HG02763 (cell line): ENCODE measurements at regions not wholly inside any gene's neighbourhood (a gene's known extent, or its start where the extent isn't known, plus 50 kb on each side); places are given as distances from the start of the nearest gene placed in this dataset.

ENCODE experiments used
- ATAC-seq: cut with Tn5 transposase; IDR thresholded peaks from one replicate; pipeline ENCODE4 v1.9.1; 2021; ENCODE audit warnings: mild to moderate bottlenecking, moderate library complexity; ENCODE audit not compliant: unreplicated experiment

DNA sequence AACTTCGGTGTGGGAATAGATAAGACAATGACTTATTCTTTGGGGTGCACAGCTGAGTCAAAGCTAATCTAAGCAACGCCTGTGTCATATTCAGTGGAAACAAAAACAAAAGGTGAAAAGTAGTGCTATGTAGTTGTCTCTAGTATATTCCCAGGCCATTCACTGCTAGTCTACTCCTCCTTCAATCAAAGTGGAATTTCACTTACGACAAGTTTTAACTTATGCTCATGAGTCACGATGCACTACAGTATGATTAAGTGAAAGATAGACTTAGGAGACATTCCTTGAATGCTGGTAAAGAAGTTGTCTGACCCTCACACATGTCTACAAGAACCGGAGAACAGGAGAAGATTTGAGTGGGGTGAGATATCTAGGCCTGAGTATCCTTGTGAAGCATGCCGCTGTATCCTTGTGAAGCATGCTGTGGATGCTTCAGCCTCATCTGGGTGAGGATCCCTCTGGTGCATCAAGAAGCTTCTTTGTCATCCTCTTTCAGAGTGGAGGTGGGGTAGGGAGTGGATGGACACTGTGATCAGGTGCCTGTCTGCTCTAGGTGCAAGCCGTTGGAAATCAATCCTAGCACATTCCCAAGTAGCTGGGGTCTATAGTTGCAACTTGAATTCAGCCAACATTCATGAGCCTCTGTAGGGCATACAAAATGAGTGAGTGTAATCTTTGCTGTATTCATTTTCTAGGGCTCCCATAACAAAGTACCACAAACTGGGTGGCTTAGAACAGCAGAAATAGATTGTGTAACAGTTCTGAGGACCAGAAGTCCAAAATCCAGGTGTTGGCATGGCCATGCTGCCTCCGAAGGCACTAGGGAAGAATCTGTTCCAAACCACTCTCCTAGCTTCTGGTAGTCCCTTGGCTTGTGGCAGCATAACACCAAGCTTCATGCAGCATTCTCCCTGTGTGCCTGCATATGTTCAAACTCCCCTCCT lies 173.5 kb upstream of the FN1 start:
- no peak for ATAC-seq

DNA sequence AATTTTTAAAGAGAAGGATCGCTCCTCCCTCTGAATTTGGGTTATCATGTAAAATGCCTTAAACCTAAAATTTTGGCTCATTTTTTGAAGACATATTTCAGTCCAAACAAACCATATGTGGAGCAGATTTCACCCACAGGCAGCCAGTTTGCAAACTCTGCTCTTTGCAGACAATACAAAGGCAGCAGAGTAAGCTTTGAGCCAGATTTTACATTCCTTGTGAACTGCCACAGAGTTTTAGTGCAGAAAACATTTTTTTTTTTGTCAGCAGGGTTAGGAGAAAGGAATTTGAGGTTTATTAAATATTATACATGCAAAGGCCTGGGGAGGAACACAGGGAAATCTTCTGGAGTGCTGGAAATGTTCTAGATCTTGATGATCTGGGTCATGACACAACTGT lies 171.9 kb upstream of the FN1 start:
- no peak for ATAC-seq

DNA sequence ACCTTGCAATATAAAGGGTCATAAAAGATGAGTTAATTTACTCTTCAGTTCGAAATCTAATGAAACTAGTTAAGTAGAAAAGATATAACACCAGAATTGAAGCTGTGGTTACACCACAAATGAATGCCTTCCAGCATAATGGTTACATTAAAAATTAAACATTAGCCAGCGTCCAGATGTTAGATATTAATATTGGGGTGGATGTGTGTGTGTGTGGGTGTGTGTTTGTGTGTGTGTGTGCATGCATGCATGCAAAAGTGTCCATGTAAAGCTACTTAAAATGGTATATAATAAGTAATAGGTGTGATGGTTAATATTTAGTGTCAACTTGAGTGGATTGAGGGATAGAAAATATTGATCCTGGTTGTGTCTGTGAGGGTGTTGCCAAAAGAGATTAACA lies 170.4 kb upstream of the FN1 start:
- ATAC-seq: no peak

DNA sequence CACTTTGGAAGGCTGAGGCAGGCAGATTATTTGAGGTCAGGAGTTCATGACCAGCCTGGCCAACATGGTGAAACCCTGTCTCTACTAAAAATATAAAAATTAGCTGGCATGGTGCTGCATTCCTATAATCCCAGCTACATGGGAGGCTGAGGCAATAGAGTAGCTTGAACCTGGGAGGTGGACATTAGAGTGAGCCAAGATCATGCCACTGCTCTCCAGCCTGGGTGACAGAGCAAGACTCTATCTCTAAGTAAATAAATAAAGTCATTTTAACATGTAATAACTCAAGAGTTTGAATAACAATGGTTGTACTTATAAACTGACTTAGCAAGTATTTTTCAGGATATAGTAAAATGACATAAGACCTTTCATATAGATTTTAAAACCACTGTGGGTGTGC lies 169.3 kb upstream of the FN1 start:
- ATAC-seq: no peak

DNA sequence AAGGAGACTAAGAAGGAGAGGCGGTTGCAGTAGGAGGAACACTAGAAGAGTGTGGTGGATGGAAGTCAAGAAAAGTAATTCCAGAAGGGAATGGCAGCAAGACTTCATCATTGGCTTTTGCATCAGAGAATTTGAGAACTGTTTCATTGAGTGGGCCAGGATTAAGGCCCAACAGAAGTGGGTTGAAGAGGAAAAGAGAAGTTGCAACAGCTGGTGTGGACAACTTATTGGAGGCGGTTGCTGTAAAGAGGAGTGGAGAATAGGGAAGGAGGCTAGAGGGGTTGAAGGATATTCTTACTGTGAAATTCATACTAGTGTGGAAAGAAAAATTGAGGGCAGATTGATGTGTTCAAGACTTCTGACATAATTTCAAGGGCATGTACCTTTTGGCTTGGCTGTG lies 168.7 kb upstream of the FN1 start:
- ATAC-seq: no peak

DNA sequence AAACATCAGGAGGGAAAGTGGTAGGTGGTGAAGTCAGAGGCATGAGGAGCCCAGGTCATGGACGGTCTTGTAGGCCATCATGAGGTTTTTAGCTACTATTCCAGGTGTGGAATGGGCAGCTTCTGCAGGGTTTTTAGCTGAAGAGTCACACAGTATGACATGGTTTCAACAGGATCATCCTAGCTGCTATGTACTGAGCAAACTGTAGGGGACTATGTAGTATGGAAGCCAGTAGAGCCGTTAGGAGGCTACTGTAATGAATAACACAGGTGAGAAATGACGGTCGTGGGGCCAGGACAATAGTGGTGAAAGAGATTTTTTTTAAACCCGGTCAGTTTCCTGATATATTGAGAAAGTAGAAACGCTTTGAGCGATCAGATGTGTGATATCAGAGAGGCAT lies 167.6 kb upstream of the FN1 start:
- no peak for ATAC-seq

DNA sequence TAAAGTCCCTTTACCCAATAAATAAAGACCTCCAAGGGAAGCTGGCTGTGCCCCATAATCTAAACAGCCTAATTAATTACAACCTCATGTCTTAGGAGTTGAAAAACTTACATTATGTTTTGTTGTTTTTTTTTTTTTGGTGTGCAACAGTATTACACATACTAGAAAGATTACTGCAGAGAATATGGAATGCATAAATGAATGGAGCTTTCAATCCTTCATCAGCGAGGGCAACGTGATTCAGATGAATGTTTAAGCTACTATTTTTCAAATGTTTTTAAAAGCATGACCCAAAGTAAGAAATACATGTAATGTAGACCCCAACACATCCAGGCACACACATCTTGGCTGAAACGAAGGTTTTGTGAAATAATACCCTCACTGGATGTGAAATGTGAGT lies 167.1 kb upstream of the FN1 start:
- no peak for ATAC-seq

DNA sequence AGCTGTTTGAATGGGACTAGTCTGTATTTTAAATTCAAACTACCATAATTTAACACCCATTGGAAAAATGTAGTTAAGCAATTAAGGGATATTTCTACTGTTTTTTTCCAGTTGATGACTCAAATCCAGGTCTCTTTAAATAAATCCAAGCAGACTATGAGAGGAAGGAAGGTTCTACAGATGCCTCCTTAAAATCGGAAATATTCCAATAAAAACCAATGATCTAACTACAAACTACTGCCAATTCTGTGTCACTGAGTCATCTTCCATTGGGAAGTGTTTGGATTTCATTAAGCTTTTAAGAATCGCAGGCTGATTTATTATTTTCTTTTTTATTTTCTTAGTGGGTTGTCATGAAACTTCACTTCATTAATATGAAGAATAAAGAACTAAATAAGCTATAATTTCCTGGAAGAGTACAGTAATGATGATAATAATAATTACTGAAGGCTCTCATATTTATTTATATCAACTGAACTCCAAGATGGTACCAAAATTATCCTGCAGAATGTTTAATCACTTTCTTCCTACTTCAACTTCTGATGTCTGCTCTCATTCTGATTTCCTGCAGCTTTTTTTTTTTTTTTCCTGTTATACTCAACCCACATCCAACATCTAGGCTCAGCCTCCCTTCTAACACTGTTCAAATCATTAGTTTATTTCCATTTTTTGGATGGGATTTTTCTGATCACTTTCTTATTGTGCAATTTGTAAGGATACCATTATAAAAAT lies 166.3 kb upstream of the FN1 start:
- ATAC-seq: no peak

DNA sequence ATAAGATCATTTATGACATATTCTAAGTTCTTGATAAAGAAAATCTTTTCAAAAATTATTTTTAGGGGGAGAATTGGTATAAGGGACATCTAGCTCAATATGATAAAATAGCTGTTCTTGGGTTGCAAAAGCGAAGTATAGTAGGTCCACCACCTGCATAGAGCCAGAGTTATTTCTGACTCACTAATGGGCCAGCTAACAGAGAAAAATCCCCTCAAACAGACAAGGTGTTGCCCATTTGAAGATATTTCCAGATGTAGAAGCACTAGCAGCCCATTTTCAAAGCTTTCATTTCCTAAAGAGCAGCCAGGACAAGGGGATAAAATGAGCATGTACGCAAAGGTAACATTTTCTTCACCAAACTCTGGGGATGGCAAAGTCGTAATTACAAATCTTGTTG lies 165.7 kb upstream of the FN1 start:
- no peak for ATAC-seq

DNA sequence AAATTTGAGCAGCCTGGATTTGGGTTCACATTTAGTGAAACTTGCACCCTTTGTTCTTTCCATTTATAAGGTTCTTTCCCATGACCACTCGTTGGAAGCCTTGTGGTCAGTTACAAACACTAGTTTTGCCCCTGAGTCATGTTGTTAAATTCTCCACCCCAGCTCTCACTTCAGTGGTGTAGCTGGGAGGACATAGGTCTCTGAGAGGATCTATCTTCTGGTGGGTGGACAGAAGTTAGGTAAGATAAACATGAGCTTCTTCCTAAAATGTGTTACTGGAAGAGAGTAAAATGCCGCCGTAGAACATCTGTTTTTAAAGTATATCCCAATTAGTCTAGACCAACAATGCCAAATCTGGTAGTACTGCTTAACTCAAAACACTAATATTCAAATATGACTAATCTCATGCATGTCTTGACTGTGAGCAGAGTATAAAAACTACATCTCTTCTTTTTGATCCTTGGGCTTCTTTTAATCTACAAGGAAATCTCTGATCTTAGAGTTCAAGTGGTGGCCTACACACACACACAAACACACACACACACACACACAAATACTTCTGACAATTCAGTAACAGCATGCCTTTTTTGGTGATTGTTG lies 162.6 kb upstream of the FN1 start:
- no peak for ATAC-seq

DNA sequence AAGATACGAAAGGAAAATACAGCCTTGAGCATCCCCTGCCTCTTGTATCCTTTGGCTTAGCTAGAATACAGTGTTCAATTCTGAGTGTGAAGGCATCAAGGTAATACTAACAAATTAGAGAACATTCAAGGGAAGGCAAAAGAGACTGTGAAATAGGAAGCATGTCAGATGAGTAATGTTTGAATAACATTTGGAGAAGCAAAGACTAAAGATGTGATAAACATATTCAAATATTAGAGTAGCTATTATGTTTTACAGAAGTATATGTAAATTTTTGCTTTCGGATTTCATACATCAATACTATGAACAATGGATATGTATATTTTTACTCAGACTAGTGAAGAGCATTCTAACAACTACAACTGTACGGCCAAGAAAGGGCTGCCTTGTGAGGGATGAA lies 161.7 kb upstream of the FN1 start:
- ATAC-seq: no peak

DNA sequence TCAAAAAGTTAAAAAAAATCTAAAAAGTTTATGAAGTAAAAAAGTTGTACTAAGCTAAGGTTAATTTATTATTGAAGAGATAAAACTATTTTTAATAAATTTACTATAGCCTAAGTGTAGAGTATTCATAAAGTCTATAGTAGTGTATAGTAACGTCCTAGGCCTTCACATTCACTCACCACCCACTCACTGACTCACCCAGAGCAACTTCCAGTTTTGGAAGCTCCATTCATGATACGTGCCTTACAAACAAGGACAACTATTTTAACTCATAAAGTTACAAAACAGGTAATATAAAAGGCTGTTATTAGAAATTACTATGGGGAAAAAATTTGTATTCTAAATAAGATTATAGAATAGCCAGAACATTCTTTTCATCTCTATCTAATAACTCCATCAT lies 158.9 kb upstream of the FN1 start:
- no peak for ATAC-seq

DNA sequence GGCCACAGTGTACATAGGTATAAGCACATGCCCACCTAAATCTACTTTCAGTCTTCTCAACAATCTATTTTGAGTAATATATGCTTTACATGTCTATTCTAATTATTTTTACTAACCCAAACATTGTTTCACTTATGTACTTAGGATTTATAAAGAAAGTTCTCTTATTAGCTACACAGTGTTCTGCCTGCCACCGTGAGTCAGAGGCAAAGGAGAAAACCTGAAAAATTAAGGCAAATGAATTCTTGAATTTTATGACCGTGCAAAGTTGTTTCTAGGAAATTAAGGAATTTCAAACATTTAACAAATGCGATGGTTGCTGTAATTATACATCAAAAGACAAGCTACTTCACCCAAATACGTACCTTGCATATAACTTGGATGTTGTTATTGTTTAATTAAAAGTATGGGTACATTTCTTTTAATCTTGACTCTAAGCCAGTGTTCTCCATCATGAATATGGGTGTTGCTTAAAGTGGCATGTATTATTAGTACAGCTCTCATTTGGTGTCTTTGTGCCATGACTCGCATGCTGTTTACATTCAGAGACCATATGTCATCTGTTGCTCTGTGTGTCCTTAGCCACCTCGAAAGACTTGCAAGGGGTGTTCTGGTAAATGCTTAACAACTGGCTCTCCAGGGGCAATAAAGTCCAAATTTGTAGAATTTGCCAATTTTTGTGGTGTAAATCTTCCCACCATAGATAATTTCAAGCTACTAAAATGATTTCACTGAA lies 154.3 kb upstream of the FN1 start:
- no peak for ATAC-seq

DNA sequence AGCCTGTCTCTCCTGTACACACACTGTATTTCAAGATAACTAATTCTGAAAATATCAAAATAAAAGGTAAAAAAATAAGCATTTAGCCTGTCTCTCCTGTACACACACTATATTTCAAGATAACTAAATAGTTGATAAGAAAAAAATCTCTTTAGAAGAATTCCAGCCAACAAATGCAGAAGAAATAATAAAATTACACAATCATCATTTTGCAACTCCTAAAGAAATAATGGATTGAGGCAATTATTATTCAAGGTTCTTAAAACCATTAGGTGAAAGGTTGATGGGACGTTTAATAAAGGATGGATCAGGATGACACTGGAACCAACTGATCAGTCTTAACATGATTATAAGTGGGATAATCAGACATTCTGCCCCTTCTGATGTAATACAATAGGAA lies 148.0 kb upstream of the FN1 start:
- no peak for ATAC-seq

DNA sequence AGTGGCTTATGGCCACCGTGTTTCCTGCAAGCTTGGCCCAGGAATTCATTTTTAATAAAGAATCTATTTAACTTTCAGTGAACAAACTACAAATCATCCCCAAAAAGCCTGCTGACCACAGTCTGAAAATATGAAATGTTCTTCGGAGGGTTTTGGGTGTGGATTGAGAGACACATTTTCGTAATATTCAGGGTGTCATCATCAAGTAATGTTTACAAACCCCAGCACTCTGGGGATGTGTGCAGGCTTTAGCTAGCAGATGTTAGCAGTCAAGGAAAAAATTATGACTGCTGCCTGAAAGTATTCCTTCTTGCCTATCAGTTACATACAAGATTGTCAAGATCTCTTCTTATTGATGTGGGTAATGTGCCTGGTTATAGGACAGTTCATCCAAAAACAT lies 143.9 kb upstream of the FN1 start:
- ATAC-seq: no peak

DNA sequence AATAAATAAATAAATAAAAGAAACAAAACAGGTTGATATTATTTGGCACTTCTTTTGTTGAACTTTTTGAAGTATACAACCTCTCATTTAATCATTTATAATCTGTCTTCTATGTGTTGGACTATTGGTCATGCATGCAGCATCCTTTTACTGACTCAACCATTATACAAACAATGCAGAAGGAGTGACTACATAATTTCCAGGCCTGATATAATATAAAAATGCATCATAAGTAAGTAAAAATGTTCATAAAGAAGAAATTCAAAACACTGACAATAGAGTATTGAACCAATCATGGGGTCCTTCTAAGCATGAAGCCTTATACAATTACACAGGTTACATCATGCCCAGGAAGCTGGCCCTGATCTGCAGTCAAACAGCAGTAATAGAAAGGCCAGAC lies 141.5 kb upstream of the FN1 start:
- no peak for ATAC-seq

DNA sequence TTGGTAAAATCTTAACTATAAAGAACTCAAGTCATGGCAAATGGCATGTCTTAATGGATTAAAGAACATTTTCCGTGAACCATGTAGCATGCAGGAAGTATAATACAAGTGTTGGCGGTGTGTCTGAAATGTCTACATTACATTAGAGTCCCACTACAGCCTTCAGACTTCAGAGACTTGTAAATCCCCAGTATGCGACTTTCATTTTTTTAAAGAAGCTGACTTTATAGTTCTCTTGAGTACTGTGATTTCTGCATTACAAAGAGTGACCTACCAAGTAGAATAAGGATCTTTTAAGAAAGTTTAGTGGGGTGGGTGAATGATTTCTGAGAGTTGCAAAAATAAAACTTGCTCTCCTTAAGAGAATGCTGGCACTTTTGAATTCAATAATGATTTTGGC lies 140.7 kb upstream of the FN1 start:
- no peak for ATAC-seq

DNA sequence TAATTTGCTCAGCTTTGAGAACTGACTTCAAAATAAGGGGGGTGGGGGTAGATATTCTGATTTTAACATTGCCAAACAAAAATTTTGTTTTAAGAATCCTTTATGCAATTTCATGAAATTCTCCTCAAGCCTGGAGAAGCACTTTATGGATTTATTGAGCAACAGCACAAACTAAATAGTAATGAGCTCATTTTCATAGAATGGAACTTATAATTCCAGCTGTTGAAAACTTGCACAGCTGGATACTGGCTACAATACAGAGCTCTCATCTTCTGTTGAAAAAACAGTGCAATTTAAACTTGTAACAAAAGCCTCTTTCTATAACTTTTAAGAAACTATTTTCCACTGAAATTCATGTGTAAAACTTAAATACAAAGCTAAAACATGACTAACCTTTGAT lies 137.6 kb upstream of the FN1 start:
- no peak for ATAC-seq

DNA sequence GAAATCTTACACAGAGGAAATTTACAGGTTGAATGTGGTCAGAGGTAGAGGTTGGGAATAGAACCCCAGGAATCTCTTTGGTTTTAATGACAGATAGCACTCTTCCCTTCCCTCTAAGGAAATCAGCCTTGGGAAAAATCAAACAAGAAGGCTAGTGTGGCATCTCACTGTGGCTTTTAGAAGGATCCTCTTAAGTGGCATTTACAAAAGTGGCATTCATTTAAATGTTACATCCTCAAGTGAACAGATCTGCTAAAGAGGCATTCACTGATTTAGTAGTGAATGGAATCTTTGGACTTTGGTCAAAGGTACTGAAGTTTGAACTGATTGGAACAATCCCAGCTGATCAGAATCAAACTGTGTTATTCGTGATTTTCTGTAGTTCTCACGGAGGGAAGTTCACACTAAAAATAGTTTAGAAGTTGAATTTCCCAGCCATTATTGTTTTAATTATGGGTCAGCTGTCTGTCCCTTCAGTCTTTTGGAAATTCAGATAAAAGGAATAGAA lies 136.5 kb upstream of the FN1 start:
- ATAC-seq: no peak

DNA sequence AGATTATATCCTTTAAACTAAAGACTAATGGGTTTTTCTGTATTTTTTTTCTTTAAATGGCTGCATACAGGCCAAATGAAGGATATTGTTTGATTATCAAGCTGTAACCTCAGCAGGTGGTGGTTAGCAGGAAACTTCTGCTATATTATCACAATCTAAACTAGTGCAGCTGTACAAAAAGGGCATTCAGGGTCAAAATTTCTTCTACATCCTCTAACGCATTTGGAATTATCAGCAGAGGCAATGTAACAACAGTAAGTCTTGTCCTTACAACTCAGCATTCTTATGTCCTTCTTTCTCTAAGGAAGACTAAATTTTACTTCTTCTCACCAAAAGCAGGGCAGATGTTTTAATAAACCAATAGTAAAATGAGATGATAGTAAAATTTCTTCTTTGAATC lies 135.8 kb upstream of the FN1 start:
- no peak for ATAC-seq

DNA sequence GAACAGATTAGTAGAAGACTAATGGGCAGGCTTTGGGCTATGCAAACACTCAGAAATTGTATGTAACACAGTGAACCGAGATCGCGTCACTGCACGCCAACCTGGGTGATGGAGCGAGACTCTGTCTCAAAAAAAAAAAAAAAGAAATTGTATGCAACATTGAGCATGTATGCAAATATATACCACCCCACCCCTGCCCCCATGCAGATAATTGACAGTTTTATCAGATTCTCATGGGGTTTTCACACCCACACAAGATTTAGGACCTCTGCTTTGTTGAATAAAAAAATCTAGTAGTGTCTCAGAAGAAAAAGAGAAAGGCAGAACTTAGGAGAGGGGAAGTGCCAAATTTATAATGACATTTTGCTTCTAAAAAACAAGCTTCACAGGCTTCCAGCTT lies 131.6 kb upstream of the FN1 start:
- ATAC-seq: peak; percentile 62
